Psoas muscle (tissue), 7 donors: ENCODE measurements at regions not wholly inside any gene's neighbourhood (a gene's known extent, or its start where the extent isn't known, plus 50 kb on each side); places are given as distances from the start of the nearest gene placed in this dataset.

ENCODE experiments used
- ATAC-seq, 4 donors: fragments of 200-7000 bp; cut with Tn5 transposase; one replicate each; pipeline ENCODE4 v1.9.1; 2020; ENCODE audit warnings: moderate library complexity in 3 of 4, mild to moderate bottlenecking in 2 of 4
- DNase-seq, 2 donors: peaks; one replicate each; pipeline ENCODE4 v3.0.0-alpha.2; 2020
- H3K27ac ChIP-seq: fragments of 200-600 bp; one replicate; pipeline ENCODE4 v1.8.0; 2022
- H3K27me3 ChIP-seq, 3 donors: fragments of 200-600 bp in 1 of 3; one replicate each; pipeline versions ENCODE4 v1.6.1 to v1.8.0; 2013 to 2022; ENCODE audit warnings: low read length in 2 of 3, mild to moderate bottlenecking in 2 of 3, moderate library complexity in 1 of 3; ENCODE audit not compliant: insufficient read depth in 3 of 3
- H3K36me3 ChIP-seq, 2 donors: fragments of 200-600 bp in 1 of 2; one replicate each; pipeline versions ENCODE4 v1.6.1 to v1.8.0; 2013 to 2022; ENCODE audit warnings: low read depth in 1 of 2, mild to moderate bottlenecking in 1 of 2, moderate library complexity in 1 of 2; ENCODE audit not compliant: insufficient read depth in 1 of 2
- H3K4me1 ChIP-seq: fragments of 200-600 bp; one replicate; pipeline ENCODE4 v1.8.0; 2022
- H3K4me3 ChIP-seq: fragments of 200-600 bp; one replicate; pipeline ENCODE4 v1.8.0; 2022; ENCODE audit warnings: mild to moderate bottlenecking
- H3K9me3 ChIP-seq: fragments of 200-600 bp; one replicate; pipeline ENCODE4 v1.8.0; 2022
- WGBS, 3 donors: extraction: QIAGEN DNeasy Blood & Tissue Kit; methylation state at CpG; one replicate each; pipeline versions ENCODE4 v1.1.6 to v1.1.7; 2013; 5-methylcytosine and 5-hydroxymethylcytosine counted together
- intact Hi-C, 2 donors: fragments of 100-400 bp; cut with DNase I; formaldehyde crosslinking; loops; one replicate each; pipeline versions ENCODE4 v1.11.0 to v1.14.2; 2022
- TF ChIP-seq, protein P1 (sequence below): fragments of 200-600 bp; IDR thresholded peaks from one replicate; pipeline ENCODE4 v1.8.0; 2022; ENCODE audit warnings: antibody characterized with exemption
- donor health status: healthy with polysubstance abuse.
- donor health status: DM: no; HTN: no; CAD: no; lungs with moderate emphysema.
- donor health status: Bipolar disorder and iron deficiency.
- donor health status: healthy.
- donor health status: DM: yes; HTN: yes; CAD: no.
- donor health status: DM: no; HTN: no; CAD: no.
- donor health status: DM: yes; HTN: yes; CAD: no.

DNA sequence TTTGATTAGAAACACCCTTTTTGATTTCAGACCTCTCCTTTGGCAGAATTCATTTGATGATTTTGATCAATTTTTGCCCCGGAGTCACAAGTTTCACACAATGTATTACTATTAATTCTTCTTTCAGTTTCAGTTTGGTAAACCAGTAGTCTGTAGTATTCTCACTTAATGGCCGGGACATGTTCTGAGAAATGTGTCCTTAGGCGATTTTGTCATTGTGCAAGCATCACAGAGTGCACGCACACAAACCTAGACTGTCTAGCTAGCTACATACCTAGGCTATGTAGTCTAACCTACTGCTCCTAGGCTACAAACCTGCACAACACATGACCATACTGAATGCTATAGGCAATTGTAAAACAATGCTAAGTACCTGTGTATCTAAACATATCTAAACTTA is 662.5 kb downstream of the IRX1 start:
- TF ChIP-seq, protein P1, sequence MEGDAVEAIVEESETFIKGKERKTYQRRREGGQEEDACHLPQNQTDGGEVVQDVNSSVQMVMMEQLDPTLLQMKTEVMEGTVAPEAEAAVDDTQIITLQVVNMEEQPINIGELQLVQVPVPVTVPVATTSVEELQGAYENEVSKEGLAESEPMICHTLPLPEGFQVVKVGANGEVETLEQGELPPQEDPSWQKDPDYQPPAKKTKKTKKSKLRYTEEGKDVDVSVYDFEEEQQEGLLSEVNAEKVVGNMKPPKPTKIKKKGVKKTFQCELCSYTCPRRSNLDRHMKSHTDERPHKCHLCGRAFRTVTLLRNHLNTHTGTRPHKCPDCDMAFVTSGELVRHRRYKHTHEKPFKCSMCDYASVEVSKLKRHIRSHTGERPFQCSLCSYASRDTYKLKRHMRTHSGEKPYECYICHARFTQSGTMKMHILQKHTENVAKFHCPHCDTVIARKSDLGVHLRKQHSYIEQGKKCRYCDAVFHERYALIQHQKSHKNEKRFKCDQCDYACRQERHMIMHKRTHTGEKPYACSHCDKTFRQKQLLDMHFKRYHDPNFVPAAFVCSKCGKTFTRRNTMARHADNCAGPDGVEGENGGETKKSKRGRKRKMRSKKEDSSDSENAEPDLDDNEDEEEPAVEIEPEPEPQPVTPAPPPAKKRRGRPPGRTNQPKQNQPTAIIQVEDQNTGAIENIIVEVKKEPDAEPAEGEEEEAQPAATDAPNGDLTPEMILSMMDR: no peak
- Histone ChIP-seq H3K9me3 (no peaks in the 10 kb centered on the region), H3K36me3 (no peaks in the 10 kb centered on the region), H3K4me3 (no peak overlapping the region), H3K4me1 (no peaks in the 10 kb centered on the region), H3K27ac (no peak overlapping the region), H3K27me3 (no peaks in the 10 kb centered on the region)
- WGBS, 3 donors: 89 to 93% (median 90%) methylated on average over 4 of the region's 4 CpGs
- intact Hi-C loops: no loop called here
- ATAC-seq: no peak
- DNase-seq: no peak

DNA sequence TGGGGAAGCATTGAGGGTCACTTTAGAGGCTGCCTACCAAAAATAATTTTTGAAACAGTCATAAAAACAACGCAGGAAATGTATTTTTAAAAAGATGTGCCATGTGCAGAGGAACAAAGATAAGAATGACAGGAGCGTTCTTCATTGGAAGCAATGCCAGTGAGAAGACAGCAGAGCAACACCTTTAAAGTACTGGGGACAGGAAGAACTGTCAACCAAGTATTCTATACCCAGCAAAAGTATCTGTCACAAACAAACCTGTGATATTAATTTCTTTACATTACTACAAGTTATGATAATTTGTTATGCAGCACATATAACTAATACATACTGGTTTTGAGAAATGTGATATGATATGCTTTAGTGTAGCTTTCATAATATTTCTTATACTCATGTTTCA is 675.6 kb downstream of the IRX1 start:
- Histone ChIP-seq H3K9me3 (peaks cover 8% of the 10 kb centered on the region), H3K4me3 (no peak overlapping the region), H3K27me3 (no peaks in the 10 kb centered on the region), H3K36me3 (no peaks in the 10 kb centered on the region), H3K27ac (no peak overlapping the region), H3K4me1 (no peaks in the 10 kb centered on the region)
- DNase-seq (no peak), ATAC-seq (no peak)
- intact Hi-C loops: no loop called here
- TF ChIP-seq, protein P1: no peak
- WGBS, 3 donors: 87 to 97% (median 88%) methylated on average over 2 of the region's 2 CpGs

DNA sequence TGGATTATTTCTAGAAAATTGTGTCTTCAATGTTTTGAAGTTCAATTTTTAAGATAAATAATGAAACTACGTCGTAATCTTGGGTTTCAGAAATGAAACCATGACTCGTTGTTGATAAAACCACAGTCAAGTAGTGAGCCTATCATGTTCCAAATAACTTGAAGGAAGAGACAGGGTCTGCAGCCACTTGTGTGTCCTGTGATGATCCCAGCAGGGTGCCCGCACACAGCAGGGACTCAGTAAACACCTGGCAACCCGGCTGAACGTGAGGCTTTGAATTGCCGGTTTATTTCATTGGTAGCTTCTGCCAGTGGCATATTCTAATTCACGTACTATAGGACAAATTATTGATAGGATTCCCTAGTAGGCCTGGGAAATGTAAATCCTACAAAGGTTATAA is 679.6 kb downstream of the IRX1 start:
- Histone ChIP-seq H3K27ac (no peak overlapping the region), H3K9me3 (peaks cover 8% of the 10 kb centered on the region), H3K4me3 (no peak overlapping the region), H3K36me3 (no peaks in the 10 kb centered on the region), H3K27me3 (no peaks in the 10 kb centered on the region), H3K4me1 (no peaks in the 10 kb centered on the region)
- ATAC-seq (no peak), DNase-seq (no peak)
- TF ChIP-seq, protein P1: no peak
- whole genome bisulfite sequencing, 3 donors: 32 to 43% (median 32%) methylated on average over 8 of the region's 8 CpGs
- intact Hi-C loops: no loop called here

DNA sequence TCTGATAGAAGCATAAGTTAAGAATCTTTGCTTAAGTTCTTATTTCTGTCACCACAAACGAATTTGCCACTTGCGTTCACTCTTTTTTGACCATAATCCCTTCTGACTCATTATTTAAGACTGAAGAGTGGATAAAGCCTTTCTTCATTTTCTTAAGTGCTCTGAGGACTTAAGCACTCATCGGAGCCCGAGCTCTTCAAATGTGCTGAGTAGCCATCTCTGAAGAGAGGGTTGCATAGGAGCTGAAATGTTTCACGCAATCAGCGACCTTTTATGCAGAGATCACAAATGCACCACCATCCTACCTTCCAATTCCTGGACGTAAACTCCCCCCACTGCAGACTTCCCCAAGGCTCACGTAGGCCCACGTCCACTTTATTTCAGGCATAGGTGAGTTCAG is 699.2 kb downstream of the IRX1 start:
- intact Hi-C loops: no loop called here
- Histone ChIP-seq H3K27ac (no peak overlapping the region), H3K36me3 (no peaks in the 10 kb centered on the region), H3K4me3 (no peak overlapping the region), H3K9me3 (no peaks in the 10 kb centered on the region), H3K4me1 (no peaks in the 10 kb centered on the region), H3K27me3 (no peaks in the 10 kb centered on the region)
- DNase-seq (no peak), ATAC-seq (no peak)
- TF ChIP-seq, protein P1: no peak
- 87 to 93% (median 90%) methylated on average over 9 of the region's 9 CpGs for WGBS, 3 donors

DNA sequence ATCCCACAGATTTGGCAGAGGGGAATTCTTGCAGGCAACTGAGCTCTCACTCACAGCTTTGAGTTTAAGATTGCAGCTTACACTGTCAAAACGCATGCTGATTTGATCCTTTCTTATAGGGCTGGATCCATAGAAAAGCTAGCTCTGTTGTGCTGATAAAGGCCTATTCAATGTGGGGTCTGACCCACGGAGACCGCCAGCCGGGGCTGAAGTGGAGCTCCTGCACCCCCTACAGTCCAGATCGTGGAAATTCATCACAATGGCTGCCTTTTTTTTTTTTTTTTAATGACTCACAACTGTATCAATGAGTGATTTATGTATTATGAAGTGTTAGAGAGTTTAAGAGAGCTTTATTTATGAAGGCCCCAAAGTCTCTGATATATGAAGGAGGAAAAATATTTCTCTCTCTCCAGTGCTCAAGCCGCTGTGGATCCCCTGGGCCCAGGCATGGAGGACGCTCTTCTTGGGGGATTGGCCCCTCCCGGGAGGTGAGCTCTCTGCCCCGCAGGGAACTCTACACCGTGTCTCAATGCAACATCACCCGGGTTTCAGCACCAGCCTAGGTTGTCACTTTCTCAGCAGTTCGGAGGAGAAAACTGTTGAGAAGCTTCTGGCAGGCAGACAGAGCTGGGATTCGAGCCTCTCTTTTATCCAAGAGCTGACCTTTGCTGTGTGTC is 700.2 kb downstream of the IRX1 start:
- Histone ChIP-seq H3K9me3 (no peaks in the 10 kb centered on the region), H3K27ac (no peak overlapping the region), H3K36me3 (no peaks in the 10 kb centered on the region), H3K4me1 (no peaks in the 10 kb centered on the region), H3K4me3 (no peak overlapping the region), H3K27me3 (no peaks in the 10 kb centered on the region)
- 22 to 26% (median 23%) methylated on average over 13 of the region's 13 CpGs for WGBS, 3 donors
- ATAC-seq (no peak), DNase-seq (no peak)
- TF ChIP-seq, protein P1: peak; percentile 15
- intact Hi-C loops: no loop called here
